ENCODE measurements at regions not wholly inside any gene's neighbourhood (a gene's known extent, or its start where the extent isn't known, plus 50 kb on each side); places are given as distances from the start of the nearest gene placed in this dataset.

GRCh38 chr5:98556712-98557111 is 216.8 kb upstream of the RGMB start:
- FAIRE-seq (no peak), DNase-seq (ENCODE audit: insufficient read length) (no peak)
- no peak for TF ChIP-seq POLR2A (IDR thresholded peaks at IDR 0.05; ENCODE audit: low read depth, low read length)
- no peak for TF ChIP-seq TAF1 (IDR thresholded peaks at IDR 0.05; ENCODE audit: borderline replicate concordance, low read depth, low read length)
- no peak for TF ChIP-seq POLR2AphosphoS5 (IDR thresholded peaks at IDR 0.05; ENCODE audit: low read depth, low read length)

DNA sequence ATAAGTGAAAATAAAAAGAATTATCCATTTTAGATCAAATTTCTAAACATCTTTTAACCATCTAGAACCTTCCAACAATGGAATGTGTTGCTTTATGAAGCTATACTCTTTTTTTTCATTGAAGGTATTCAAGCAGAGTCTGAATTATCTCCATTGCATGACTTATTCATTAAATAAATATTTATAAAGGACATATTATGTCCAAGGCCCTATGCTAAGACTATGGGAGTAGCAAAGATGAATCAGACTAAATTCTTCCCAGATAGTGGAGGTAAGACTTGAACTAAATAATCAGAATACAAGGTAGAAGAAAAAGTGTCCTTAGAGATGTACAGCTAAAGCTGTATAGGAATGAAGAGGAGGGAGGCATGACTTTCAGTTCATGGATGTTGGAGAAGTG is 215.5 kb upstream of the RGMB start:
- TF ChIP-seq POLR2A (IDR thresholded peaks at IDR 0.05; ENCODE audit: low read depth, low read length), result no peak
- DNase-seq (ENCODE audit: insufficient read length) (no peak), FAIRE-seq (no peak)

GRCh38 chr5:98563885-98564653 is 209.4 kb upstream of the RGMB start:
- DNase-seq (ENCODE audit: insufficient read length) (no peak), FAIRE-seq (no peak)
- no peak for TF ChIP-seq POLR2A (IDR thresholded peaks at IDR 0.05; ENCODE audit: low read depth, low read length)
- no peak for TF ChIP-seq POLR2AphosphoS5 (IDR thresholded peaks at IDR 0.05; ENCODE audit: low read depth, low read length)
- no peak for TF ChIP-seq TAF1 (IDR thresholded peaks at IDR 0.05; ENCODE audit: borderline replicate concordance, low read depth, low read length)

DNA sequence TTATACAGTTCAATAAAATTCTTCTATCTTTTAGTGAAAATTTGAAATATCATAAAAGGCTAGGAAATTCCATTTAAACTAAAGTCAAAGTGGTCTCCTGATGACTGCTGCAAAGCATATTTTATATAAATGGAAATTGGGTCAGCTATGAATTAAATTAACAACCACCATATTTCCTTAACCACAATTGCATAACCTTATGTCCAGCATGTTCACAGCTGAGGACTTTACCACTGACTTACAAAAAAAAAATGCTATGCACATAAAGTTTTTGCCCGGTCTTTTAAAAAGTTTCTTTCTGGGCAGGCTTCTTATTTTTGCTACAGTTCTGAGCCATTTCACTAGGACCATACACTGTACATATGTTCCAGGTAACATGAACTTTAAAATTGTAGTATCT is 208.6 kb upstream of the RGMB start:
- TF ChIP-seq TAF1 (IDR thresholded peaks at IDR 0.05; ENCODE audit: borderline replicate concordance, low read depth, low read length), result no peak
- no peak for TF ChIP-seq POLR2A (IDR thresholded peaks at IDR 0.05; ENCODE audit: low read depth, low read length)
- TF ChIP-seq POLR2AphosphoS5 (IDR thresholded peaks at IDR 0.05; ENCODE audit: low read depth, low read length), result no peak
- FAIRE-seq, result no peak
- DNase-seq (ENCODE audit: insufficient read length), result no peak

GRCh38 chr5:98568336-98568735 is 205.1 kb upstream of the RGMB start:
- DNase-seq (ENCODE audit: insufficient read length), result no peak
- FAIRE-seq, result no peak
- TF ChIP-seq POLR2AphosphoS5 (IDR thresholded peaks at IDR 0.05; ENCODE audit: low read depth, low read length), result no peak
- TF ChIP-seq POLR2A (IDR thresholded peaks at IDR 0.05; ENCODE audit: low read depth, low read length), result no peak
- TF ChIP-seq TAF1 (IDR thresholded peaks at IDR 0.05; ENCODE audit: borderline replicate concordance, low read depth, low read length), result no peak

DNA sequence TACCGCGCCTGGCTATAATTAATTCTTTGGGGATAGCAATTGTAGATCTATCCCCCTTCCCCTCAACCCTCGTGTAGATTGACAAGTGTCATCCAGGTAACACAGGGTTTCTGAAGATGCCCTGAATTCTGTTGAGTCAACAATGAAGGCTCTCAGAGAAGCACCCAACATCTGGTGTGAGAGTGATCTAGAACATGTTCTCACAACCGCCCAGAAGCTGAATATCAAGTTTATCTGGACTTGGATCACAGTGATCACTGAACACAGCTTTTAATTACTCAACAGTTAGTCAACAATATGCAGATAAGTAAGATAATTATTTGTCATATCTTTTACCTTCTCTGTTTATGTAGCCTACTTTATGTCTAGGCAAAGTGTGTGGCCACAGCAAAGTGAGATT is 204.2 kb upstream of the RGMB start:
- TF ChIP-seq POLR2A (IDR thresholded peaks at IDR 0.05; ENCODE audit: low read depth, low read length) (no peak), POLR2AphosphoS5 (IDR thresholded peaks at IDR 0.05; ENCODE audit: low read depth, low read length) (no peak), TAF1 (IDR thresholded peaks at IDR 0.05; ENCODE audit: borderline replicate concordance, low read depth, low read length) (no peak)
- no peak for DNase-seq (ENCODE audit: insufficient read length)
- FAIRE-seq, result no peak

DNA sequence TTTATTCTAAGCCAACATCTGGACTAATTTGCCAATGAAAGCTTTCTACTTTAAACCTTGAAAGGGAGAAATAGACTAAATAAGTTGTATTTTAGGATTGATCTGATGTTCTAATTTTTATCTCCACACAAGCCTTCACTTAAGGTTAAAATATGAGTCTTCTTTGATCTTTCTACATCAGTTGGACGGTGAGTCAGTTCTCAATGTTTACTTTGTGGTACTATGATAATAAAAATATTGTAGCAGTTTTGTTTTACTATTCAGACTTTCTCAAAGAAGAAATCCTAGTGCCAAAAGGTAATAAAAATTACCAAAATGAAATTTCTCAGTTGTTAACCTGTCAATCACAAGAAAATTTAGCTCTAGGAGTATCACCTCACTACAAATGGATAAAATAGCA is 203.5 kb upstream of the RGMB start:
- DNase-seq (ENCODE audit: insufficient read length) (no peak), FAIRE-seq (no peak)
- TF ChIP-seq POLR2A (IDR thresholded peaks at IDR 0.05; ENCODE audit: low read depth, low read length), result no peak
- no peak for TF ChIP-seq TAF1 (IDR thresholded peaks at IDR 0.05; ENCODE audit: borderline replicate concordance, low read depth, low read length)
- TF ChIP-seq POLR2AphosphoS5 (IDR thresholded peaks at IDR 0.05; ENCODE audit: low read depth, low read length), result no peak

GRCh38 chr5:98570661-98571191 is 202.7 kb upstream of the RGMB start:
- TF ChIP-seq POLR2A (IDR thresholded peaks at IDR 0.05; ENCODE audit: low read depth, low read length), result no peak
- TF ChIP-seq POLR2AphosphoS5 (IDR thresholded peaks at IDR 0.05; ENCODE audit: low read depth, low read length), result no peak
- no peak for TF ChIP-seq TAF1 (IDR thresholded peaks at IDR 0.05; ENCODE audit: borderline replicate concordance, low read depth, low read length)
- FAIRE-seq (no peak), DNase-seq (ENCODE audit: insufficient read length) (no peak)

- no peak for DNase-seq (ENCODE audit: insufficient read length)
- TF ChIP-seq POLR2A (IDR thresholded peaks at IDR 0.05; ENCODE audit: low read depth, low read length) (no peak), POLR2AphosphoS5 (IDR thresholded peaks at IDR 0.05; ENCODE audit: low read depth, low read length) (no peak), TAF1 (IDR thresholded peaks at IDR 0.05; ENCODE audit: borderline replicate concordance, low read depth, low read length) (no peak)
- no peak for FAIRE-seq
Observed at GRCh38 chr5:98573834-98574320, 199.6 kb upstream of the RGMB start.

- DNase-seq (ENCODE audit: insufficient read length) (no peak), FAIRE-seq (no peak)
- TF ChIP-seq POLR2A (IDR thresholded peaks at IDR 0.05; ENCODE audit: low read depth, low read length), result no peak
- no peak for TF ChIP-seq TAF1 (IDR thresholded peaks at IDR 0.05; ENCODE audit: borderline replicate concordance, low read depth, low read length)
Observed at GRCh38 chr5:98576275-98576674, 197.2 kb upstream of the RGMB start.

DNA sequence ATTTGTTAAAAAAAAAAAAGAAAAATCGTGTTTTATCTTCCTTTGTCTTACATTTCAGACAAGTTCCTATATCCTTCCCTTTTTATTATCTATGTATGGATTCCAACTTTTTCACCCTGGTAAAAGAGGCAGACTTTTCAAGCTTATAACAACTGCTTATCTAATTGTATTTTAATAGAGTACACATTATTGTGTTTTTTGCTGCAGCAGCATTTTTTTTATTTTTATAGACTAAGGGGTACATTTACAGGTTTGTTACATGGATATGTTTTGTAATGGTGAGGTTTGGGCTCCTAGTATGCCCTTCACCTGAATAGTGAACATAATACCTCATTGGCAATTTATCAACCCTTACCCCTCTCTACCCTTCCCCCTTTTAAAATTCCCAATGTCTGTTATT is 195.0 kb upstream of the RGMB start:
- TF ChIP-seq TAF1 (IDR thresholded peaks at IDR 0.05; ENCODE audit: borderline replicate concordance, low read depth, low read length), result no peak
- no peak for TF ChIP-seq POLR2AphosphoS5 (IDR thresholded peaks at IDR 0.05; ENCODE audit: low read depth, low read length)
- no peak for TF ChIP-seq POLR2A (IDR thresholded peaks at IDR 0.05; ENCODE audit: low read depth, low read length)
- DNase-seq (ENCODE audit: insufficient read length) (no peak), FAIRE-seq (no peak)

Data from GM12892 (cell line).